Fibroblast of lung (primary cell): ENCODE measurements at regions not wholly inside any gene's neighbourhood (a gene's known extent, or its start where the extent isn't known, plus 50 kb on each side); places are given as distances from the start of the nearest gene placed in this dataset.

Source experiments
- DNase-seq, 2 donors: peaks; one replicate each; pipeline versions ENCODE4 v3.0.0 to v3.0.0-alpha.2; 2010; ENCODE audit warnings: low read depth in 2 of 2
- H2AFZ ChIP-seq: 2 replicates; pipeline ENCODE4 v1.5.1; 2012; ENCODE audit warnings: low read length, control low read depth, inconsistent platforms
- H3K27ac ChIP-seq: 2 replicates; pipeline ENCODE4 v1.5.1; 2011; ENCODE audit warnings: low read length, control low read depth; ENCODE audit not compliant: insufficient read depth
- H3K27me3 ChIP-seq: 2 replicates; pipeline ENCODE4 v1.5.1; 2011; ENCODE audit warnings: mild to moderate bottlenecking, low read length; ENCODE audit not compliant: control insufficient read depth, insufficient read depth
- H3K36me3 ChIP-seq: 2 replicates; pipeline ENCODE4 v1.5.1; 2011; ENCODE audit warnings: low read length; ENCODE audit not compliant: control insufficient read depth, insufficient read depth
- H3K4me1 ChIP-seq: 2 replicates; pipeline ENCODE4 v1.5.1; 2011; ENCODE audit warnings: low read length; ENCODE audit not compliant: control insufficient read depth, insufficient read depth; ENCODE audit errors: extremely low read depth
- H3K4me2 ChIP-seq: 2 replicates; pipeline ENCODE4 v1.5.1; 2011; ENCODE audit warnings: low read length, control low read depth; ENCODE audit not compliant: insufficient read depth; ENCODE audit errors: extremely low read depth
- H3K4me3 ChIP-seq, 4 experiments: fragments of 200-600 bp in 1 of 4; sonication (generic) in 1 of 4; replicated peaks in 1 of 4; 2 replicates each; pipeline ENCODE4 v1.5.1; 2011 to 2016; ENCODE audit warnings: low read length in 4 of 4, low read depth in 3 of 4, mild to moderate bottlenecking in 3 of 4, control low read depth in 2 of 4, inconsistent platforms in 1 of 4, mixed read lengths in 1 of 4; ENCODE audit not compliant: insufficient read depth in 1 of 4; ENCODE audit errors: control extremely low read depth in 1 of 4
- H3K79me2 ChIP-seq: 2 replicates; pipeline ENCODE4 v1.5.1; 2012; ENCODE audit warnings: mild to moderate bottlenecking, low read length, inconsistent platforms; ENCODE audit not compliant: control insufficient read depth, insufficient read depth
- H3K9ac ChIP-seq: 2 replicates; pipeline ENCODE4 v1.5.1; 2011; ENCODE audit warnings: mild to moderate bottlenecking, low read length, control low read depth; ENCODE audit not compliant: insufficient read depth
- H3K9me3 ChIP-seq: 2 replicates; pipeline ENCODE4 v1.5.1; 2012; ENCODE audit warnings: low read depth, low read length; ENCODE audit not compliant: control insufficient read depth, insufficient read depth
- H4K20me1 ChIP-seq: 2 replicates; pipeline ENCODE4 v1.5.1; 2011; ENCODE audit warnings: low read length; ENCODE audit not compliant: control insufficient read depth, insufficient read depth; ENCODE audit errors: extremely low read depth
- CTCF ChIP-seq, 2 donors: IDR thresholded peaks in 1 of 2; conservative IDR thresholded peaks in 1 of 2; 1 replicate in 1 of 2; 2 replicates in 1 of 2; pipeline ENCODE4 v1.5.1; 2011 to 2012; ENCODE audit warnings: low read length in 2 of 2, control low read depth in 1 of 2, inconsistent platforms in 1 of 2, low read depth in 1 of 2, mild to moderate bottlenecking in 1 of 2
- EZH2 ChIP-seq: IDR thresholded peaks from 2 replicates; pipeline ENCODE4 v1.5.1; 2012; ENCODE audit warnings: low read length, control low read depth, mild to moderate bottlenecking; ENCODE audit errors: missing control alignments

DNA sequence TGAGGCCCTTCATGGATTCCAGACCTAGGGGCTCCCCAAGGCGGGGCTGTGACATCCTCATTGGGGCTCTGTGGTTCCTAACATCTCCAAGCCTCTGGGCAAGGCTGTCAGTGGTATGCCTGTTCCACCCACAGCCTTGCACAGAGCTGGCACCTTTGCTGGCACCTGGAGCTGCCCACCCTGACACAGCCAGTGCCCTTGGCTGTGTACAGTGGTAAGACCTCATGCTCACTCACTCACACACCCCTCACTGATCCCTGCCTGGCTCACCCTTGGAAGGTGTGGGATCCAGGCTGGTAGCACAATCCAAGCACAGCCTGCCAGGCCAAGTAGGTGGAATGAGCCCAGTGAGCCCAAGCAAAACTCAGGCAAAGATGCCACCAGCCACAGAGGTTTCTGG is 200.4 kb upstream of the PCDH15 start:
- Histone ChIP-seq H4K20me1 (no peaks in the 10 kb centered on the region), H3K4me2 (no peak overlapping the region), H3K79me2 (no peaks in the 10 kb centered on the region), H3K36me3 (no peaks in the 10 kb centered on the region), H3K27me3 (no peaks in the 10 kb centered on the region), H3K4me3 (no peak overlapping the region), H3K9ac (no peak overlapping the region), H3K27ac (no peak overlapping the region), H3K9me3 (no peaks in the 10 kb centered on the region), H3K4me1 (no peaks in the 10 kb centered on the region), H2AFZ (no peak overlapping the region)
- no peak for TF ChIP-seq EZH2
- TF ChIP-seq CTCF (conservative IDR thresholded peaks at IDR 0.05 in 1 of 2, IDR thresholded peaks at IDR 0.05 in 1 of 2; ENCODE audit: low read depth in 1 of 2, low read length in 2 of 2) = no peak
- no peak for DNase-seq

DNA sequence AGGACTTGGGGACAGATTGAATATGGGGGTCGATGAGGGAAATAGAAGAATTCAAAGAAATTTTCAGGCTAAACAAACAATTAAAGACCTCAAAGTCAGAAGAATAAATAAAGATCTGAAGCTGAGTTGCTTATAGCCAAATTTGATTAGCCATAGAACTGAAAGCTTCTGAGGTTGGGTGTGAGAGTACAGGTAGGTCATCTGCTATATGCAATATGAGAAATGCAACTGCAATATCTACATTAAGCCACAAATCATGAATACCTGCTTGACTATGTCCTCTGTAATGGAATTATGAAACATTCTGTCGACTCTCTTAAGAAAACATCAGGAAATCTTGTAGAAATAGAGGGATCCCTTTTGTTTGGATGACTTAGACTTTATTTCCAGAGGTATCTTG is 192.1 kb upstream of the PCDH15 start:
- DNase-seq = no peak
- Histone ChIP-seq H3K9me3 (no peaks in the 10 kb centered on the region), H3K4me3 (no peak overlapping the region)

GRCh38 chr10:54985732-54986131 is 184.7 kb upstream of the PCDH15 start:
- H3K9ac ChIP-seq = no peak overlapping the region
- H4K20me1 ChIP-seq = no peaks in the 10 kb centered on the region
- H3K27ac ChIP-seq = no peak overlapping the region
- H3K4me2 ChIP-seq = no peak overlapping the region
- H3K27me3 ChIP-seq = no peaks in the 10 kb centered on the region
- H2AFZ ChIP-seq = no peak overlapping the region
- DNase-seq = peak; percentile 5 to 29
- H3K9me3 ChIP-seq = no peaks in the 10 kb centered on the region
- no peak overlapping the region for H3K4me3 ChIP-seq
- no peaks in the 10 kb centered on the region for H3K36me3 ChIP-seq
- TF ChIP-seq CTCF (conservative IDR thresholded peaks at IDR 0.05 in 1 of 2, IDR thresholded peaks at IDR 0.05 in 1 of 2; ENCODE audit: low read depth in 1 of 2, low read length in 2 of 2) = peak in 1 of 2 donors; percentile 29
- no peak for TF ChIP-seq EZH2
- no peaks in the 10 kb centered on the region for H3K4me1 ChIP-seq
- no peaks in the 10 kb centered on the region for H3K79me2 ChIP-seq

More for the DNA sequence above, 192.1 kb upstream of the PCDH15 start:
- no peaks in the 10 kb centered on the region for H3K79me2 ChIP-seq
- TF ChIP-seq EZH2 (no peak), CTCF (conservative IDR thresholded peaks at IDR 0.05 in 1 of 2, IDR thresholded peaks at IDR 0.05 in 1 of 2; ENCODE audit: low read depth in 1 of 2, low read length in 2 of 2) (no peak)
- H3K4me1 ChIP-seq = no peaks in the 10 kb centered on the region
- H2AFZ ChIP-seq = no peak overlapping the region
- H3K9ac ChIP-seq = no peak overlapping the region
- no peaks in the 10 kb centered on the region for H3K36me3 ChIP-seq
- no peak overlapping the region for H3K27ac ChIP-seq
- no peaks in the 10 kb centered on the region for H3K27me3 ChIP-seq
- H4K20me1 ChIP-seq = no peaks in the 10 kb centered on the region
- H3K4me2 ChIP-seq = no peak overlapping the region
